C4-2B (cell line): ENCODE measurements at regions not wholly inside any gene's neighbourhood (a gene's known extent, or its start where the extent isn't known, plus 50 kb on each side); places are given as distances from the start of the nearest gene placed in this dataset.

Experiments
- ZFX ChIP-seq: fragments of 450-650 bp; IDR thresholded peaks from 2 replicates; pipeline ENCODE4 v1.6.1; 2017
- TF ChIP-seq, protein P1 (sequence below): fragments of 450-650 bp; conservative IDR thresholded peaks from 2 replicates; pipeline ENCODE4 v1.5.1; 2017; ENCODE audit warnings: mild to moderate bottlenecking

DNA sequence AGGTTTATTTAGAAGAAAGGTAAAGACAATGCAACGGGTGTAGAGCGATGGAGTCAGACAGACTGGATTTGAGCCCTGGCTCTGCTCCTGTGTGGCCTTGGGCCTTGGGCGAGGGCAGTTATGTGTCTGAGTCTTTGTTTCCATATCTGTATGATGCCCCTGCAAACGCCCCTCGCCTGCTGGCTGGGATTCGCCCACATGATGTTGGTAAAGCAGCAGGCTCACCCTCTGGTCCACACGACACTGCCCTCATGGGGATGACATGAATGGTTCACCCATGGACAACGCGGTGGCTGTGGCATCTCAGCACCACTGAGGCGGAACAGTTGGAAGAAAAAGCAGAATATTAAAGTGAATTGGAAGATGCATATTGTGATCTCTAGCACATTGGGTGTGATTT is 60.3 kb downstream of the FOXL1 start:
- TF ChIP-seq, protein P1, sequence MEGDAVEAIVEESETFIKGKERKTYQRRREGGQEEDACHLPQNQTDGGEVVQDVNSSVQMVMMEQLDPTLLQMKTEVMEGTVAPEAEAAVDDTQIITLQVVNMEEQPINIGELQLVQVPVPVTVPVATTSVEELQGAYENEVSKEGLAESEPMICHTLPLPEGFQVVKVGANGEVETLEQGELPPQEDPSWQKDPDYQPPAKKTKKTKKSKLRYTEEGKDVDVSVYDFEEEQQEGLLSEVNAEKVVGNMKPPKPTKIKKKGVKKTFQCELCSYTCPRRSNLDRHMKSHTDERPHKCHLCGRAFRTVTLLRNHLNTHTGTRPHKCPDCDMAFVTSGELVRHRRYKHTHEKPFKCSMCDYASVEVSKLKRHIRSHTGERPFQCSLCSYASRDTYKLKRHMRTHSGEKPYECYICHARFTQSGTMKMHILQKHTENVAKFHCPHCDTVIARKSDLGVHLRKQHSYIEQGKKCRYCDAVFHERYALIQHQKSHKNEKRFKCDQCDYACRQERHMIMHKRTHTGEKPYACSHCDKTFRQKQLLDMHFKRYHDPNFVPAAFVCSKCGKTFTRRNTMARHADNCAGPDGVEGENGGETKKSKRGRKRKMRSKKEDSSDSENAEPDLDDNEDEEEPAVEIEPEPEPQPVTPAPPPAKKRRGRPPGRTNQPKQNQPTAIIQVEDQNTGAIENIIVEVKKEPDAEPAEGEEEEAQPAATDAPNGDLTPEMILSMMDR = no peak
- no peak for TF ChIP-seq ZFX
